ENCODE measurements at regions not wholly inside any gene's neighbourhood (a gene's known extent, or its start where the extent isn't known, plus 50 kb on each side); places are given as distances from the start of the nearest gene placed in this dataset.

DNA sequence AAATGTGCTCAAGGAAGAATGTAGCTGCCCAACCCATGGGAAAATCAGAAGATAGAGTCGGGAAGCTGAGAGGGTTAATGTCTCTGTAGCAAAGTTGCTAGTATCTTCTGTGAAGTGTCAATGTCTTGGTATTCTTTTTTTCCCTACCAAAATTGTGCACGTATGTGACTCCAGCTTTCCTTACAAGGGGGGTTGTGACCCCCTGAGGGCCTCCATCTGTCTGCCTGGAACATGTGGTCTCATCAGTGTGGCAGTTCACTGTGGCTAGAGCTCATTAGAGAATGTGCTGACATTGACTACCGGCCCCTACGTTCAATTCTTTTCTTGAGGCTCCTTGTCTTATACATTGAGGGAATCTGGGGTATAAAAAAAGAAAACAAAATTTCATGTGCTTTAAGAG is 725.2 kb upstream of the CELF2 start:
- ChIA-PET POLR2A (no interaction called here), CTCF (no interaction called here)
- Histone ChIP-seq H3K27me3 (ENCODE audit: control insufficient read depth in 2 of 2, insufficient read depth in 2 of 2, low read length in 2 of 2) (no peaks in the 10 kb centered on the region), H3K4me3 (replicated peaks in 1 of 3; ENCODE audit: insufficient read depth in 1 of 3, low read depth in 1 of 3, low read length in 3 of 3) (no peak overlapping the region), H3K9me1 (replicated peaks; ENCODE audit: control insufficient read depth, extremely low read depth, insufficient read depth, low read length) (no peaks in the 10 kb centered on the region), H3K27ac (ENCODE audit: insufficient read depth, low read depth, low read length) (no peak overlapping the region), H3K4me1 (ENCODE audit: control insufficient read depth, extremely low read depth, insufficient read depth, low read length) (no peaks in the 10 kb centered on the region), H3K9ac (replicated peaks; ENCODE audit: extremely low read depth, insufficient read depth, low read length) (no peak overlapping the region), H3K4me2 (ENCODE audit: insufficient read depth, low read length) (no peak overlapping the region), H3K9me3 (replicated peaks; ENCODE audit: control insufficient read depth, insufficient read depth, low read length) (no peaks in the 10 kb centered on the region), H2AFZ (ENCODE audit: low read depth, low read length) (no peak overlapping the region), H3K79me2 (ENCODE audit: control insufficient read depth, insufficient read depth, low read length) (no peaks in the 10 kb centered on the region), H3K36me3 (ENCODE audit: control insufficient read depth in 2 of 2, extremely low read depth in 1 of 2, insufficient read depth in 2 of 2, low read length in 2 of 2) (no peaks in the 10 kb centered on the region), H4K20me1 (replicated peaks; ENCODE audit: control insufficient read depth, extremely low read depth, insufficient read depth, low read length) (no peaks in the 10 kb centered on the region)
- BruUV-seq (replicated peaks) = no TSS peak
- intact Hi-C loops (cut with micrococcal nuclease) (no loop called here), dilution Hi-C loops (cut with MboI; ENCODE audit: extremely low pct_ligation_motif_present, low sequenced_read_pairs) (no loop called here)
- no peak for FAIRE-seq
- TF ChIP-seq JUN (IDR thresholded peaks at IDR 0.05; ENCODE audit: borderline replicate concordance, insufficient read depth, insufficient read length, low read depth) (no peak), MAX (IDR thresholded peaks at IDR 0.05; ENCODE audit: insufficient read depth, insufficient read length) (no peak), POLR2AphosphoS5 (IDR thresholded peaks at IDR 0.05; ENCODE audit: insufficient read depth, low read depth, low read length) (no peak), FOS (IDR thresholded peaks at IDR 0.05; ENCODE audit: borderline replicate concordance, insufficient read depth, low read length) (no peak), POLR2A (IDR thresholded peaks at IDR 0.05; ENCODE audit: low read depth, low read length) (no peak), MYC (IDR thresholded peaks at IDR 0.05; ENCODE audit: low read depth, low read length) (no peak), GATA2 (IDR thresholded peaks at IDR 0.05; ENCODE audit: insufficient read depth, insufficient read length, low read depth, low read length) (no peak), EZH2 (IDR thresholded peaks at IDR 0.05; ENCODE audit: borderline replicate concordance, low read depth, low read length, severe bottlenecking) (no peak)
- TF ChIP-seq, protein P1, sequence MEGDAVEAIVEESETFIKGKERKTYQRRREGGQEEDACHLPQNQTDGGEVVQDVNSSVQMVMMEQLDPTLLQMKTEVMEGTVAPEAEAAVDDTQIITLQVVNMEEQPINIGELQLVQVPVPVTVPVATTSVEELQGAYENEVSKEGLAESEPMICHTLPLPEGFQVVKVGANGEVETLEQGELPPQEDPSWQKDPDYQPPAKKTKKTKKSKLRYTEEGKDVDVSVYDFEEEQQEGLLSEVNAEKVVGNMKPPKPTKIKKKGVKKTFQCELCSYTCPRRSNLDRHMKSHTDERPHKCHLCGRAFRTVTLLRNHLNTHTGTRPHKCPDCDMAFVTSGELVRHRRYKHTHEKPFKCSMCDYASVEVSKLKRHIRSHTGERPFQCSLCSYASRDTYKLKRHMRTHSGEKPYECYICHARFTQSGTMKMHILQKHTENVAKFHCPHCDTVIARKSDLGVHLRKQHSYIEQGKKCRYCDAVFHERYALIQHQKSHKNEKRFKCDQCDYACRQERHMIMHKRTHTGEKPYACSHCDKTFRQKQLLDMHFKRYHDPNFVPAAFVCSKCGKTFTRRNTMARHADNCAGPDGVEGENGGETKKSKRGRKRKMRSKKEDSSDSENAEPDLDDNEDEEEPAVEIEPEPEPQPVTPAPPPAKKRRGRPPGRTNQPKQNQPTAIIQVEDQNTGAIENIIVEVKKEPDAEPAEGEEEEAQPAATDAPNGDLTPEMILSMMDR (IDR thresholded peaks at IDR 0.05; ENCODE audit: extremely low read depth in 1 of 2, insufficient read depth in 1 of 2, low read depth in 1 of 2, low read length in 2 of 2) = no peak
- no peak for DNase-seq (ENCODE audit: low read depth, low spot score)

Data from endothelial cell of umbilical vein (primary cell).